ENCODE measurements at regions not wholly inside any gene's neighbourhood (a gene's known extent, or its start where the extent isn't known, plus 50 kb on each side); places are given as distances from the start of the nearest gene placed in this dataset.

- H3K4me3 ChIP-seq (ENCODE audit: low read depth, low read length), result no peak overlapping the region
- TF ChIP-seq CTCF (IDR thresholded peaks at IDR 0.05; ENCODE audit: borderline replicate concordance, insufficient read depth, low read depth, low read length), result no peak
These were observed 82.7 kb downstream of the THAP12 start for GRCh38 chr11:76298255-76298654.

GRCh38 chr11:76296731-76297542, 84.0 kb downstream of the THAP12 start:
- no peak overlapping the region for H3K4me3 ChIP-seq (ENCODE audit: low read depth, low read length)
- TF ChIP-seq CTCF (IDR thresholded peaks at IDR 0.05; ENCODE audit: borderline replicate concordance, insufficient read depth, low read depth, low read length), result no peak

GRCh38 chr11:76293189-76293631, 86.9 kb upstream of the WNT11 start:
- H3K4me3 ChIP-seq (ENCODE audit: low read depth, low read length), result no peak overlapping the region
- TF ChIP-seq CTCF (IDR thresholded peaks at IDR 0.05; ENCODE audit: borderline replicate concordance, insufficient read depth, low read depth, low read length), result no peak

- no peak for TF ChIP-seq CTCF (IDR thresholded peaks at IDR 0.05; ENCODE audit: borderline replicate concordance, insufficient read depth, low read depth, low read length)
- no peak overlapping the region for H3K4me3 ChIP-seq (ENCODE audit: low read depth, low read length)
These were observed 86.4 kb upstream of the WNT11 start for GRCh38 chr11:76292583-76293188.

GRCh38 chr11:76291576-76292526, 85.5 kb upstream of the WNT11 start:
- H3K4me3 ChIP-seq (ENCODE audit: low read depth, low read length), result no peak overlapping the region
- TF ChIP-seq CTCF (IDR thresholded peaks at IDR 0.05; ENCODE audit: borderline replicate concordance, insufficient read depth, low read depth, low read length), result 0 out of 2 replicates have a peak, but pooled peaks have one; percentile 5

GRCh38 chr11:76288166-76288980, 82.1 kb upstream of the WNT11 start:
- H3K4me3 ChIP-seq (ENCODE audit: low read depth, low read length), result no peak overlapping the region
- TF ChIP-seq CTCF (IDR thresholded peaks at IDR 0.05; ENCODE audit: borderline replicate concordance, insufficient read depth, low read depth, low read length), result no peak

Data from GM12875 (cell line).